ENCODE measurements at regions not wholly inside any gene's neighbourhood (a gene's known extent, or its start where the extent isn't known, plus 50 kb on each side); places are given as distances from the start of the nearest gene placed in this dataset.
"Not testable (repeated sequence)": the region's sequence is repeated elsewhere in the genome, so short reads cannot be mapped to it uniquely, and the experiment has no call there.

DNA sequence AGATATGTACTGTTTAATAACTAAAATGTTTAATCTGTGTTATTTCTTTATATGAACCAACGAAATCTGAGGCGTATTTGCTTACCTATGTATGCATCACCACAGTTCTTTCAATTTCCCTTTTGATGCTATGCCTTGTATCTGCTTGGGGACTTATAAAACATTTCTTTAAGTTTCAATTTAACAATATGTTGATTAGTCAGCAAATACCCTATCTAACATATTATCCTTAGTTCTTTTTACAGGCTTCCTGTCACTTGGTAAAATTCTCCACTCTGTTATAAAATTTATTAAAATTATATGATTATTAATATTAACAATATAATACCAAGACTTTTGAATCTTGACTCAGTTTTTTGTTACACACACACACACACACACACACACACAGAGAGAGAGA is 174.3 kb downstream of the CPS1 start:
- ChIA-PET POLR2A (no interaction called here), CTCF (ENCODE audit: unreplicated experiment) (no interaction called here)
- DNase-seq (ENCODE audit: low spot score): no peak
- no peak overlapping the region for H3K27ac ChIP-seq (ENCODE audit: low read depth, low read length, poor library complexity, severe bottlenecking)
- H3K4me1 ChIP-seq (ENCODE audit: insufficient read depth, low read length, poor library complexity, severe bottlenecking): no peaks in the 10 kb centered on the region
- no peak overlapping the region for H3K4me2 ChIP-seq (ENCODE audit: low read length)
- H2AFZ ChIP-seq (ENCODE audit: low read length): no peak overlapping the region
- TF ChIP-seq EZH2phosphoT487 (IDR thresholded peaks at IDR 0.05; ENCODE audit: borderline replicate concordance, low read depth, low read length): no peak
- no peak overlapping the region for H3K4me3 ChIP-seq (ENCODE audit: low read depth, low read length, poor library complexity, severe bottlenecking)
- intact Hi-C loops (cut with micrococcal nuclease; ENCODE audit: unreplicated experiment): no loop called here
- H4K20me1 ChIP-seq (ENCODE audit: insufficient read depth, low read length): no peaks in the 10 kb centered on the region
- H3K9me2 ChIP-seq (ENCODE audit: insufficient read depth, low read length): no peaks in the 10 kb centered on the region
- H3K79me2 ChIP-seq (ENCODE audit: insufficient read depth, low read depth, low read length): no peaks in the 10 kb centered on the region
- H3K9me3 ChIP-seq (ENCODE audit: low read length): no peaks in the 10 kb centered on the region
- BruUV-seq (replicated peaks): no TSS peak
- H3K36me3 ChIP-seq (ENCODE audit: insufficient read depth, low read length): no peaks in the 10 kb centered on the region

DNA sequence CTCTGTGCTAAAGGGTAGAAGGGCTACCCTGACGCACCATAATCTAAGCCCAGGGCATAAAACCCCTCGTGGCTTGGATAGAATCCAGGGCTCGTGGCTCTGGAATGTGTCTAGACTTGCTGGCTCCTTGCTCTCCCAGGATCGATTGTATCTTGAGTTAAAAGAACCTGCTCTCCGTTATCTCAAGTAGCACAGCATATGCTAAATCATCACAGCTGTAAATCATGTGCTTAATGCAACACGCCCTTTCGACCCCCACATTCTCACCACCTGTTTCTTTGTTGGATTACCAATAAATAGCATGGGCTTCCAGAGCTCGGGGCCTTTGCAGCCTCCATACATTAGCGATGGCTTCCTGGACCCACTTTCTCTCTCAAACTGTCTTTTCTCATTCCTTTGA is 190.4 kb downstream of the CPS1 start:
- H3K4me1 ChIP-seq (ENCODE audit: insufficient read depth, low read length, poor library complexity, severe bottlenecking); H3K4me3 ChIP-seq (ENCODE audit: low read depth, low read length, poor library complexity, severe bottlenecking); CTCF ChIA-PET (ENCODE audit: unreplicated experiment); H3K9me2 ChIP-seq (ENCODE audit: insufficient read depth, low read length); H3K4me2 ChIP-seq (ENCODE audit: low read length); H3K79me2 ChIP-seq (ENCODE audit: insufficient read depth, low read depth, low read length); H2AFZ ChIP-seq (ENCODE audit: low read length); BruUV-seq (replicated peaks); DNase-seq (ENCODE audit: low spot score); H3K27ac ChIP-seq (ENCODE audit: low read depth, low read length, poor library complexity, severe bottlenecking); H3K36me3 ChIP-seq (ENCODE audit: insufficient read depth, low read length); H4K20me1 ChIP-seq (ENCODE audit: insufficient read depth, low read length); intact Hi-C loops (cut with micrococcal nuclease; ENCODE audit: unreplicated experiment); H3K9me3 ChIP-seq (ENCODE audit: low read length): not testable (repeated sequence)
- POLR2A ChIA-PET: interaction anchor here (1.0 kb wide), 1 partner anchor 258 kb away, joined by 4 read pairs; no protein-coding TSS in a partner anchor

DNA sequence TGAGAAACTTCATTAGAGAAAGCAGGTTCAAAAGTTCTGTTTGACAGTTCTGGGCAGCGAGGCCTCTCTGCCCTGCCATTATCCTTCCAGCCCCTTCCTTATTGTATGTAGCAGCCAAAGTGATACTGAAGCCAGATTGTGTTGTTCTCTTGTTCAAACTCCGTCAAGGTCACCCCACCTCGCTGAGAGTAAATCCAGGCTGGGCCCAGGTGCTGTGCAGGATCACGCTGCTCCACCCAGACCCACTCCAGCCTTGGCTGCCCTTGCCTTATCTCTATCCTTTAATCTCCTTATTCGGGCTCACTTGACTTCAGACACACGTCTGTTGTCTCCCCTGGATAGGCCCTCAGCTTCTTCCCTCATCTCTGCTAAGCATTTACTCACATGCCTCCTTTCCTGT is 196.1 kb downstream of the CPS1 start:
- H3K4me2 ChIP-seq (ENCODE audit: low read length): no peak overlapping the region
- intact Hi-C loops (cut with micrococcal nuclease; ENCODE audit: unreplicated experiment): no loop called here
- H3K27ac ChIP-seq (ENCODE audit: low read depth, low read length, poor library complexity, severe bottlenecking): no peak overlapping the region
- H4K20me1 ChIP-seq (ENCODE audit: insufficient read depth, low read length): no peaks in the 10 kb centered on the region
- no peak overlapping the region for H3K4me3 ChIP-seq (ENCODE audit: low read depth, low read length, poor library complexity, severe bottlenecking)
- no peaks in the 10 kb centered on the region for H3K79me2 ChIP-seq (ENCODE audit: insufficient read depth, low read depth, low read length)
- ChIA-PET POLR2A (no interaction called here), CTCF (ENCODE audit: unreplicated experiment) (no interaction called here)
- H3K36me3 ChIP-seq (ENCODE audit: insufficient read depth, low read length): no peaks in the 10 kb centered on the region
- BruUV-seq (replicated peaks): no TSS peak
- no peak for DNase-seq (ENCODE audit: low spot score)
- no peak overlapping the region for H2AFZ ChIP-seq (ENCODE audit: low read length)
- no peaks in the 10 kb centered on the region for H3K9me2 ChIP-seq (ENCODE audit: insufficient read depth, low read length)
- no peaks in the 10 kb centered on the region for H3K4me1 ChIP-seq (ENCODE audit: insufficient read depth, low read length, poor library complexity, severe bottlenecking)
- TF ChIP-seq CTCF (conservative IDR thresholded peaks at IDR 0.05; ENCODE audit: low read length) (no peak), EZH2phosphoT487 (IDR thresholded peaks at IDR 0.05; ENCODE audit: borderline replicate concordance, low read depth, low read length) (no peak)
- H3K9me3 ChIP-seq (ENCODE audit: low read length): no peaks in the 10 kb centered on the region

DNA sequence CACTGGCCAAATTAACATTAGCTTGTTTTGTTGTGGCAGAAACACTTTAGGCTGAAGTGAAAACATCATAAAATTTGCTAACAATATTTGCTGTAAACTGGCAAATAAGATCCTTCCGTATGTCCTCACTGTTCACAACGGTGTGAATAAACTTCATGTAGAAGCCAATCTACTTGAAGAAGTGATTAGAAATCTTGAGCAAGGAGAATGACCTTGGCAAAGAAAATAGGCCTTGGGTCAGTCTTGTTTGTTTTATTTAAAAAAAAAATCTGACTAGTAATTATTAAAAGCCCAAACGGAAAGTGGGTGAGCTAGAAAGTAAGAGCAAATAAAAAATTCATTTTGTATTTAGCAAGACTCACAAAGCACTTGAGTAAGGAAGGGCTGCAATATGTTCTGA is 197.0 kb downstream of the CPS1 start:
- Histone ChIP-seq H3K4me1 (ENCODE audit: insufficient read depth, low read length, poor library complexity, severe bottlenecking) (no peaks in the 10 kb centered on the region), H3K9me3 (ENCODE audit: low read length) (no peaks in the 10 kb centered on the region), H2AFZ (ENCODE audit: low read length) (no peak overlapping the region), H4K20me1 (ENCODE audit: insufficient read depth, low read length) (no peaks in the 10 kb centered on the region), H3K4me2 (ENCODE audit: low read length) (no peak overlapping the region), H3K4me3 (ENCODE audit: low read depth, low read length, poor library complexity, severe bottlenecking) (no peak overlapping the region), H3K9me2 (ENCODE audit: insufficient read depth, low read length) (no peaks in the 10 kb centered on the region), H3K79me2 (ENCODE audit: insufficient read depth, low read depth, low read length) (no peaks in the 10 kb centered on the region), H3K36me3 (ENCODE audit: insufficient read depth, low read length) (no peaks in the 10 kb centered on the region), H3K27ac (ENCODE audit: low read depth, low read length, poor library complexity, severe bottlenecking) (no peak overlapping the region)
- DNase-seq (ENCODE audit: low spot score): no peak
- no peak for TF ChIP-seq EZH2phosphoT487 (IDR thresholded peaks at IDR 0.05; ENCODE audit: borderline replicate concordance, low read depth, low read length)
- TF ChIP-seq CTCF (conservative IDR thresholded peaks at IDR 0.05; ENCODE audit: low read length): no peak
- POLR2A ChIA-PET: interaction anchor here (0.7 kb wide), 1 partner anchor 42 kb away, joined by 5 read pairs; no protein-coding TSS in a partner anchor
- intact Hi-C loops (cut with micrococcal nuclease; ENCODE audit: unreplicated experiment): no loop called here
- CTCF ChIA-PET (ENCODE audit: unreplicated experiment): no interaction called here
- BruUV-seq (replicated peaks): no TSS peak
